HUES64 (cell line): ENCODE measurements at regions not wholly inside any gene's neighbourhood (a gene's known extent, or its start where the extent isn't known, plus 50 kb on each side); places are given as distances from the start of the nearest gene placed in this dataset.
"Not testable (repeated sequence)": the region's sequence is repeated elsewhere in the genome, so short reads cannot be mapped to it uniquely, and the experiment has no call there.

Experiments
- H3K27ac ChIP-seq: 2 replicates; pipeline ENCODE4 v1.7.0; 2013; ENCODE audit warnings: low read depth, low read length, inconsistent platforms
- H3K27me3 ChIP-seq: 2 replicates; pipeline ENCODE4 v1.6.1; 2013; ENCODE audit warnings: mild to moderate bottlenecking, low read length; ENCODE audit not compliant: insufficient read depth
- H3K36me3 ChIP-seq: 2 replicates; pipeline ENCODE4 v1.6.1; 2013; ENCODE audit warnings: mild to moderate bottlenecking, low read length; ENCODE audit not compliant: insufficient read depth
- H3K4me1 ChIP-seq: 2 replicates; pipeline ENCODE4 v1.6.1; 2013; ENCODE audit warnings: mild to moderate bottlenecking, low read length, moderate library complexity; ENCODE audit not compliant: insufficient read depth
- H3K4me3 ChIP-seq: 2 replicates; pipeline ENCODE4 v1.5.1; 2013; ENCODE audit warnings: mild to moderate bottlenecking, low read length, moderate library complexity
- H3K9ac ChIP-seq: 2 replicates; pipeline ENCODE4 v1.6.1; 2013; ENCODE audit warnings: mild to moderate bottlenecking, low read depth, low read length
- H3K9me3 ChIP-seq: 2 replicates; pipeline ENCODE4 v1.6.1; 2013; ENCODE audit warnings: low read depth, low read length; ENCODE audit not compliant: insufficient read depth
- WGBS: fragments of 150-250, 120-280 bp; methylation state at CpG from one replicate; pipeline ENCODE4 v1.1.7; 2013; ENCODE audit warnings: missing lambda C conversion rate; 5-methylcytosine and 5-hydroxymethylcytosine counted together

GRCh38 chr14:46596236-46596635 lies 55.3 kb downstream of the RPL10L start:
- no peaks in the 10 kb centered on the region for H3K36me3 ChIP-seq
- H3K9me3 ChIP-seq: no peaks in the 10 kb centered on the region
- no peaks in the 10 kb centered on the region for H3K27me3 ChIP-seq
- H3K27ac ChIP-seq: no peak overlapping the region
- H3K9ac ChIP-seq: no peak overlapping the region
- H3K4me1 ChIP-seq: no peaks in the 10 kb centered on the region
- no peak overlapping the region for H3K4me3 ChIP-seq

GRCh38 chr14:46582826-46583225 lies 68.8 kb downstream of the RPL10L start:
- no peaks in the 10 kb centered on the region for H3K27me3 ChIP-seq
- WGBS: no CpG with 5 or more reads among the region's 1 CpG
- no peak overlapping the region for H3K27ac ChIP-seq
- H3K36me3 ChIP-seq: no peaks in the 10 kb centered on the region
- no peaks in the 10 kb centered on the region for H3K9me3 ChIP-seq
- H3K4me1 ChIP-seq: no peaks in the 10 kb centered on the region
- no peak overlapping the region for H3K9ac ChIP-seq
- no peak overlapping the region for H3K4me3 ChIP-seq

- H3K9me3 ChIP-seq: no peaks in the 10 kb centered on the region
- WGBS: 37% methylated on average over 5 of the region's 5 CpGs
Measured at GRCh38 chr14:46581036-46581671, 70.4 kb downstream of the RPL10L start.

GRCh38 chr14:46574978-46575375 lies 76.6 kb downstream of the RPL10L start:
- H3K36me3 ChIP-seq: no peaks in the 10 kb centered on the region
- H3K9me3 ChIP-seq: no peaks in the 10 kb centered on the region
- H3K4me1 ChIP-seq: no peaks in the 10 kb centered on the region; the same call in 1 of the 2 replicates
- no peak overlapping the region for H3K27ac ChIP-seq
- H3K27me3 ChIP-seq: no peaks in the 10 kb centered on the region
- H3K4me3 ChIP-seq: no peak overlapping the region
- 88% methylated on average over 2 of the region's 2 CpGs for WGBS
- H3K9ac ChIP-seq: no peak overlapping the region

More at GRCh38 chr14:46581036-46581671, 70.4 kb downstream of the RPL10L start:
- no peaks in the 10 kb centered on the region for H3K4me1 ChIP-seq
- no peak overlapping the region for H3K27ac ChIP-seq
- H3K9ac ChIP-seq: no peak overlapping the region
- no peaks in the 10 kb centered on the region for H3K36me3 ChIP-seq
- H3K4me3 ChIP-seq: no peak overlapping the region
- no peaks in the 10 kb centered on the region for H3K27me3 ChIP-seq

- Histone ChIP-seq H3K9ac (no peak overlapping the region), H3K4me1 (no peaks in the 10 kb centered on the region; the same call in 1 of the 2 replicates), H3K9me3 (no peaks in the 10 kb centered on the region), H3K27ac (no peak overlapping the region), H3K27me3 (no peaks in the 10 kb centered on the region), H3K4me3 (no peak overlapping the region), H3K36me3 (no peaks in the 10 kb centered on the region)
- 97% methylated on average over 3 of the region's 3 CpGs for WGBS
Measured at GRCh38 chr14:46574221-46574977, 77.2 kb downstream of the RPL10L start.

GRCh38 chr14:46573498-46573897 lies 78.1 kb downstream of the RPL10L start:
- H3K4me1 ChIP-seq: no peaks in the 10 kb centered on the region; the same call in 1 of the 2 replicates
- H3K9me3 ChIP-seq: no peaks in the 10 kb centered on the region
- H3K36me3 ChIP-seq: no peaks in the 10 kb centered on the region
- H3K27me3 ChIP-seq: no peaks in the 10 kb centered on the region
- no peak overlapping the region for H3K4me3 ChIP-seq
- no peak overlapping the region for H3K27ac ChIP-seq
- H3K9ac ChIP-seq: no peak overlapping the region

- Histone ChIP-seq H3K4me3 (no peak overlapping the region), H3K9me3 (no peaks in the 10 kb centered on the region), H3K9ac (no peak overlapping the region), H3K27ac (no peak overlapping the region), H3K36me3 (no peaks in the 10 kb centered on the region), H3K4me1 (no peaks in the 10 kb centered on the region; the same call in 1 of the 2 replicates), H3K27me3 (no peaks in the 10 kb centered on the region)
- 90% methylated on average over 2 of the region's 2 CpGs for WGBS
Measured at GRCh38 chr14:46571970-46572369, 79.6 kb downstream of the RPL10L start.

GRCh38 chr14:46568161-46568560 lies 83.4 kb downstream of the RPL10L start:
- not testable (repeated sequence) for H3K9ac ChIP-seq, H3K36me3 ChIP-seq, H3K4me1 ChIP-seq, H3K27ac ChIP-seq, H3K4me3 ChIP-seq, H3K9me3 ChIP-seq, H3K27me3 ChIP-seq
- 92% methylated on average over 1 of the region's 1 CpG for WGBS

- Histone ChIP-seq H3K4me1 (no peaks in the 10 kb centered on the region), H3K36me3 (no peaks in the 10 kb centered on the region), H3K27me3 (no peaks in the 10 kb centered on the region), H3K9me3 (0 out of 2 replicates have a peak, but pooled peaks cover 4% of the 10 kb centered on the region), H3K9ac (no peak overlapping the region), H3K4me3 (no peak overlapping the region), H3K27ac (no peak overlapping the region)
- WGBS: 98% methylated on average over 9 of the region's 9 CpGs
Measured at GRCh38 chr14:46550836-46551235, 100.7 kb downstream of the RPL10L start.

GRCh38 chr14:46540986-46541385 lies 110.6 kb downstream of the RPL10L start:
- H3K27me3 ChIP-seq: no peaks in the 10 kb centered on the region
- H3K36me3 ChIP-seq: no peaks in the 10 kb centered on the region
- no peaks in the 10 kb centered on the region for H3K9me3 ChIP-seq
- WGBS: 100% methylated on average over 1 of the region's 2 CpGs
- no peak overlapping the region for H3K27ac ChIP-seq
- H3K4me3 ChIP-seq: no peak overlapping the region
- no peak overlapping the region for H3K9ac ChIP-seq
- no peaks in the 10 kb centered on the region for H3K4me1 ChIP-seq

GRCh38 chr14:46519121-46519520 lies 132.5 kb downstream of the RPL10L start:
- Histone ChIP-seq H3K36me3 (no peaks in the 10 kb centered on the region), H3K9ac (no peak overlapping the region), H3K9me3 (no peaks in the 10 kb centered on the region), H3K4me1 (no peaks in the 10 kb centered on the region), H3K27ac (no peak overlapping the region), H3K27me3 (no peaks in the 10 kb centered on the region), H3K4me3 (no peak overlapping the region)
